AG09319 (cell line): ENCODE measurements at regions not wholly inside any gene's neighbourhood (a gene's known extent, or its start where the extent isn't known, plus 50 kb on each side); places are given as distances from the start of the nearest gene placed in this dataset.
"Not testable (repeated sequence)": the region's sequence is repeated elsewhere in the genome, so short reads cannot be mapped to it uniquely, and the experiment has no call there.

Experiments used
- DNase-seq: peaks from one replicate; pipeline ENCODE4 v3.0.0-alpha.2; 2010; ENCODE audit warnings: low read depth; ENCODE audit errors: extremely low read depth
- TF ChIP-seq, protein P1 (sequence below): IDR thresholded peaks from 2 replicates; pipeline ENCODE4 v1.5.1; 2011; ENCODE audit warnings: low read depth, mild to moderate bottlenecking, inconsistent platforms, low read length, moderate library complexity

DNA sequence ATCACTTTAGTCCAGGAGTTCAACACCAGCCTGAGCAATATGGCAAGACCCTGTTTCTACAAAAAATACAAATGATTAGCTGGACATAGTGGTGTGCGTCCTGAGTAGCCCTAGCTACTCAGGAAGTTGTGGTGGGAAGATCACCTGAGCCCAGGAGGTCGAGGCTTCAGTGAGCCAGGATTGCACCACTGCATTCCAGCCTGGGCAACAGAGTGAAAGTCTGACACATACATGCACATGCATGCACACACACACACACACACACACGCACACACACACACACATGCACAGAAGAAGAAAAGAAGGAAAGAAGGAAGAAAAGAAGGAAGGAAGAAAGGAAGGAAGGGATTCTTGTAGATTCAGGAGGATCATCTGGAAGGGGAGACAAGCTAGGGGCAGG, 104.4 kb upstream of the USP25 start:
- TF ChIP-seq, protein P1, sequence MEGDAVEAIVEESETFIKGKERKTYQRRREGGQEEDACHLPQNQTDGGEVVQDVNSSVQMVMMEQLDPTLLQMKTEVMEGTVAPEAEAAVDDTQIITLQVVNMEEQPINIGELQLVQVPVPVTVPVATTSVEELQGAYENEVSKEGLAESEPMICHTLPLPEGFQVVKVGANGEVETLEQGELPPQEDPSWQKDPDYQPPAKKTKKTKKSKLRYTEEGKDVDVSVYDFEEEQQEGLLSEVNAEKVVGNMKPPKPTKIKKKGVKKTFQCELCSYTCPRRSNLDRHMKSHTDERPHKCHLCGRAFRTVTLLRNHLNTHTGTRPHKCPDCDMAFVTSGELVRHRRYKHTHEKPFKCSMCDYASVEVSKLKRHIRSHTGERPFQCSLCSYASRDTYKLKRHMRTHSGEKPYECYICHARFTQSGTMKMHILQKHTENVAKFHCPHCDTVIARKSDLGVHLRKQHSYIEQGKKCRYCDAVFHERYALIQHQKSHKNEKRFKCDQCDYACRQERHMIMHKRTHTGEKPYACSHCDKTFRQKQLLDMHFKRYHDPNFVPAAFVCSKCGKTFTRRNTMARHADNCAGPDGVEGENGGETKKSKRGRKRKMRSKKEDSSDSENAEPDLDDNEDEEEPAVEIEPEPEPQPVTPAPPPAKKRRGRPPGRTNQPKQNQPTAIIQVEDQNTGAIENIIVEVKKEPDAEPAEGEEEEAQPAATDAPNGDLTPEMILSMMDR = no peak
- no peak for DNase-seq

- no peak for DNase-seq
- TF ChIP-seq, protein P1 = no peak
Measured at GRCh38 chr21:15626031-15626430, 103.8 kb upstream of the USP25 start.

GRCh38 chr21:15627011-15627410, 102.8 kb upstream of the USP25 start:
- TF ChIP-seq, protein P1 = no peak
- no peak for DNase-seq

DNA sequence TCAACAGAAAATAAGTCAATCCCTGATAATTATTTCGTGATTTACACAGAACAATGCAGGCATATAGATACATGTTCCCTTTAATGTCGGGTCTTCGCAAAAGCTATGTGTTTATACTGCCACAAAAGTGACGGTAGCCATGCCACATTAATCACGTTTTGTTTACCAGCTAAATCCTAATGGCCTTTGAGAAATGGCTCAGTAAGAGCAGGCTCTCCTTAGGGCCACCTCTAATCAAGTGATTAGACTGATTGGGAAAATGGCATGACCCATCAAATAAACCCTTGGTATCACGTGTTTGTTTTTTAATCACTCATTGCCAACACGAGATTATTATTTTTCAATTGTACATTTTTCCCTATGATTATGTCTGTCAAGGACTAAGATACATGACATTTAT, 102.0 kb upstream of the USP25 start:
- no peak for DNase-seq
- TF ChIP-seq, protein P1 = no peak

DNA sequence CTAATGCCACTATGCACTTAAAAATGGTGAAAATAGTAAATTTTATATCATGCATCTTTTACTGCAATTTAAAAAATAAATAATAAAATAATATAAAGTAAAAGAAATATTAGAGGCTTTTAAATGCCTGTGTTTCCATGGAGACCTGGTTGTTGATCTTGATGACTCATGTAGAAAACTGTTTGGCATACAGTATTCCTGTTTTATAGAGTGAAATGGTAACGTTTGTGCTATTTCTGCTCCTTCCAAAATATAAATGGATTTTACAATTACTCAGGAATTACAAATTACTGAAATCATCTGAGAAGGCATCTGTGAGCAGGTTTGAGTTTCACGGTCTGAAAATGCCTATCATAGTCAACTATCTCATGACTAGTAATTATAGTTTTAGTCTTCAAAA, 98.4 kb upstream of the USP25 start:
- TF ChIP-seq, protein P1 = no peak
- no peak for DNase-seq

GRCh38 chr21:15634541-15634940, 95.2 kb upstream of the USP25 start:
- not testable (repeated sequence) for DNase-seq

- TF ChIP-seq, protein P1 = no peak
- no peak for DNase-seq
Measured at GRCh38 chr21:15638856-15639549, 90.8 kb upstream of the USP25 start.

- DNase-seq = not testable (repeated sequence)
Measured at GRCh38 chr21:15640113-15640512, 89.7 kb upstream of the USP25 start.
